B cell (primary cell): ENCODE measurements at regions not wholly inside any gene's neighbourhood (a gene's known extent, or its start where the extent isn't known, plus 50 kb on each side); places are given as distances from the start of the nearest gene placed in this dataset.

Experiments used
- ATAC-seq: fragments of 200-7000 bp; cut with Tn5 transposase; one replicate; pipeline ENCODE4 v1.10.0; 2021; ENCODE audit warnings: low read depth, mild to moderate bottlenecking, moderate number of reproducible peaks, moderate library complexity
- CTCF ChIA-PET: fragments of 350-600 bp; sonication (Branson Sonifier 250); formaldehyde crosslinking; loops from one replicate; lab custom pipeline; 2021; ENCODE audit warnings: antibody characterized with exemption, inconsistent platforms; lab: Charles Lee
- POLR2A ChIA-PET: fragments of 350-600 bp; sonication (Branson Sonifier 250); formaldehyde crosslinking; loops from one replicate; lab custom pipeline; 2021; ENCODE audit warnings: antibody characterized with exemption; lab: Charles Lee
- DNase-seq: peaks from one replicate; pipeline ENCODE4 v3.0.0; 2013
- H2AFZ ChIP-seq: 2 replicates; pipeline ENCODE4 v1.6.1; 2012; ENCODE audit warnings: mild to moderate bottlenecking, low read depth, low read length; ENCODE audit not compliant: insufficient read depth, poor library complexity, severe bottlenecking
- H3K27ac ChIP-seq, 2 donors: 1 replicate in 1 of 2; 2 replicates in 1 of 2; pipeline ENCODE4 v1.5.1; 2012 to 2013; ENCODE audit warnings: low read length in 2 of 2, mild to moderate bottlenecking in 2 of 2, moderate library complexity in 1 of 2
- H3K27me3 ChIP-seq, 4 experiments: fragments of 200-600 bp in 1 of 4; sonication (generic) in 1 of 4; replicated peaks in 1 of 4; 1 replicate in 2 of 4; 2 replicates in 2 of 4; pipeline versions ENCODE4 v1.6.1 to v1.7.0; 2013 to 2016; ENCODE audit warnings: low read length in 3 of 4, mild to moderate bottlenecking in 2 of 4, mixed read lengths in 1 of 4, moderate library complexity in 1 of 4; ENCODE audit not compliant: insufficient read depth in 4 of 4, control insufficient read depth in 3 of 4; ENCODE audit errors: control extremely low read depth in 1 of 4
- H3K36me3 ChIP-seq, 2 experiments: replicated peaks in 1 of 2; 1 replicate in 1 of 2; 2 replicates in 1 of 2; pipeline versions ENCODE4 v1.6.1 to v1.7.1; 2013; ENCODE audit warnings: low read length in 1 of 2; ENCODE audit not compliant: insufficient read depth in 2 of 2, control insufficient read depth in 1 of 2; ENCODE audit errors: control extremely low read depth in 1 of 2, extremely low read depth in 1 of 2
- H3K4me1 ChIP-seq, 2 donors: fragments of 200-600 bp in 1 of 2; sonication (generic) in 1 of 2; 1 replicate in 1 of 2; 2 replicates in 1 of 2; pipeline versions ENCODE4 v1.5.1 to v1.6.1; 2013 to 2017; ENCODE audit warnings: low read length in 2 of 2; ENCODE audit not compliant: control insufficient read depth in 2 of 2, insufficient read depth in 2 of 2
- H3K4me2 ChIP-seq: replicated peaks from 2 replicates; pipeline ENCODE3; 2012; ENCODE audit warnings: mild to moderate bottlenecking, low read depth, low read length; ENCODE audit not compliant: poor library complexity, severe bottlenecking
- H3K4me3 ChIP-seq, 5 experiments: fragments of 200-600 bp in 1 of 5; sonication (generic) in 1 of 5; 1 replicate in 3 of 5; 2 replicates in 2 of 5; pipeline versions ENCODE4 v1.5.1 to v1.7.0; 2011 to 2016; ENCODE audit warnings: low read length in 4 of 5, mild to moderate bottlenecking in 4 of 5, low read depth in 2 of 5, control low read depth in 1 of 5, moderate library complexity in 1 of 5; ENCODE audit not compliant: insufficient read depth in 1 of 5; ENCODE audit errors: control extremely low read depth in 1 of 5, extremely low read depth in 1 of 5
- H3K79me2 ChIP-seq: fragments of 200-600 bp; sonication (generic); one replicate; pipeline ENCODE4 v1.6.0; 2016; ENCODE audit warnings: low read length; ENCODE audit not compliant: control insufficient read depth, insufficient read depth
- H3K9ac ChIP-seq: fragments of 200-600 bp; sonication (generic); 2 replicates; pipeline ENCODE4 v1.6.1; 2017; ENCODE audit warnings: mild to moderate bottlenecking, low read length, moderate library complexity
- H3K9me3 ChIP-seq, 3 donors: one replicate each; pipeline versions ENCODE4 v1.6.1 to v1.7.1; 2013; ENCODE audit warnings: low read length in 2 of 3; ENCODE audit not compliant: control insufficient read depth in 2 of 3, insufficient read depth in 1 of 3; ENCODE audit errors: control extremely low read depth in 1 of 3
- H4K20me1 ChIP-seq: 2 replicates; pipeline ENCODE4 v1.6.0; 2012; ENCODE audit warnings: mild to moderate bottlenecking, low read length; ENCODE audit not compliant: insufficient read depth, control insufficient read depth, poor library complexity, severe bottlenecking
- H3K27ac Mint-ChIP-seq: one replicate; pipeline ENCODE4 v1.8.0; 2021; ENCODE audit warnings: mixed read lengths
- H3K27me3 Mint-ChIP-seq: one replicate; pipeline ENCODE4 v1.8.0; 2021; ENCODE audit warnings: mixed read lengths
- H3K4me1 Mint-ChIP-seq: one replicate; pipeline ENCODE4 v1.8.0; 2021; ENCODE audit warnings: mixed read lengths
- H3K4me3 Mint-ChIP-seq: one replicate; pipeline ENCODE4 v1.8.0; 2021; ENCODE audit warnings: mixed read lengths
- H3K9me3 Mint-ChIP-seq: one replicate; pipeline ENCODE4 v1.8.0; 2022; ENCODE audit warnings: mixed read lengths; ENCODE audit not compliant: insufficient read depth
- EZH2 ChIP-seq: IDR thresholded peaks from 2 replicates; pipeline ENCODE4 v1.6.1; 2012; ENCODE audit warnings: borderline replicate concordance, low read depth, mild to moderate bottlenecking, moderate library complexity, low read length; ENCODE audit not compliant: insufficient read depth, poor library complexity, severe bottlenecking
- WGBS: methylation state at CpG from one replicate; pipeline ENCODE4 v1.1.5; 2013; ENCODE audit warnings: missing lambda C conversion rate; ENCODE audit not compliant: insufficient coverage; 5-methylcytosine and 5-hydroxymethylcytosine counted together
- intact Hi-C: fragments of 100-400 bp; cut with micrococcal nuclease; formaldehyde crosslinking; loops from one replicate; pipeline ENCODE4 v1.10.0; 2022
- TF ChIP-seq, protein P1 (sequence below): fragments of 200-600 bp; IDR thresholded peaks from one replicate; pipeline ENCODE4 v1.8.0; 2022; ENCODE audit warnings: antibody characterized with exemption, mild to moderate bottlenecking

DNA sequence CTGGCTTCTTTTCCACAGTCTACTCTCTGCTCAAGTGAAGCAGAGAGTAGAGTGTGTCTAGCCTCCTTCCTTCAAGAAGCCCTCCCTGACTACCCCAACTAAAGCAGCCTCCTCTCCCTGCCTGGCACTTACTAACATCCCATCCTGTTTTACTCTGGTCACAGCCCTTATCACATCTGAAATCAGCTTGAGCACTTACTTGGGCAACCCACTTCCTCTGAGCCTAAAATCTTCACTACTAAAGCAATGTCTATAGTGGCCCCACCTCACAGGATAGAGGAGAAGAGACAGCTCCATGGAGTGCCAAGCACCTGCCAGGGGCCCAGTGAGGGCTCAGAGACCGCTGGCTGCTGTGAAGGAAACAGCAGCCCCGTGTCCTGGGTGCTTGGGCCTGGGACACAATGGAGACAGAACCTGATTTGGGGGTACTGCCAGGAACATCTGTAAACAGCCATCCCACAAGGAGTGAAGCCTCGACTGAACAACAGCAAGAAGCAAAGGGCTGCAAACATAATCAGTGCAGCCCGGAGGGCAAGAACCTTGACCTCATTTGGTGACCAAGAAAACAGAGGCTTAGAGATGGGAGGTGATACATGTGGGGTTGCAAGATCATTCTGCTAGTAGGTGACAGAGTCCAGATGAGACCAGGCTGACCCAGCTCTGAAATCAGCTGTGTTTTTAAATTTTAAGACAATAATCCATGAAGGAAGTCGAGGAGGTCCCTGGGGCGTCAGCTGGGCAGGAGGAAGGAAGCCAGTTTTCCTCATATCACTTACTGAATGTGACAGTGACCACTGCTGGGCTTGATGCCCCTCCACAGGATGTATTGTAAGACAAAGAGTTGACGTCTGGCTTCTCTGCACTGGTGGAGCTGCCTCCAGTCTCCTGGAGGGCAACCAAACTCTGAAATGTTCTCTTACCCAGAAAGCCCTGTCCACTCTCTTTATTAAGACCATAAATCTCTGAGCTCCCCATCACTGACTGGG, 710.6 kb downstream of the MATN1 start:
- H3K4me3 Mint-ChIP-seq = no peak overlapping the region
- 31% methylated on average over 7 of the region's 7 CpGs for WGBS

DNA sequence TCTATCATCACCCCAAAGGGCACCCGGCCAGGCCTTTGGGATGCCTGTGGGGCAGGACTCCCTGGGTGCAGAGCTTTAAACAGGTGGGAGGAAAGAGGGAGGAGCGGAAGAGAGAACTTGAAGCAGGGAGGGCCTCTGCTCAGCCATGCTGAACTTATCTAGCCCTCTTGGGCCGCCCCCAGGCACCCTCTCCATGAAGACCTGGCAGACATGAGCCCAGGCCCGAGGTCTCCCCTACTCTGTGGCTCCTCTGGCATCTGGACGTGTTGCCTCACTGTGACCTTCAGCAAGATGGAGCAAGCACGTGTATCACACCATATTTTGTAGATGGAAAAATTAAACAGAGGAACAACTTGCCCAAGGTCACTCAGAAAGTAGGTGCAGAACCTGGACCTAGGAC, 711.4 kb downstream of the MATN1 start:
- no peak overlapping the region for H3K4me3 ChIP-seq
- H3K27me3 Mint-ChIP-seq = peaks cover 4% of the 10 kb centered on the region
- TF ChIP-seq, protein P1, sequence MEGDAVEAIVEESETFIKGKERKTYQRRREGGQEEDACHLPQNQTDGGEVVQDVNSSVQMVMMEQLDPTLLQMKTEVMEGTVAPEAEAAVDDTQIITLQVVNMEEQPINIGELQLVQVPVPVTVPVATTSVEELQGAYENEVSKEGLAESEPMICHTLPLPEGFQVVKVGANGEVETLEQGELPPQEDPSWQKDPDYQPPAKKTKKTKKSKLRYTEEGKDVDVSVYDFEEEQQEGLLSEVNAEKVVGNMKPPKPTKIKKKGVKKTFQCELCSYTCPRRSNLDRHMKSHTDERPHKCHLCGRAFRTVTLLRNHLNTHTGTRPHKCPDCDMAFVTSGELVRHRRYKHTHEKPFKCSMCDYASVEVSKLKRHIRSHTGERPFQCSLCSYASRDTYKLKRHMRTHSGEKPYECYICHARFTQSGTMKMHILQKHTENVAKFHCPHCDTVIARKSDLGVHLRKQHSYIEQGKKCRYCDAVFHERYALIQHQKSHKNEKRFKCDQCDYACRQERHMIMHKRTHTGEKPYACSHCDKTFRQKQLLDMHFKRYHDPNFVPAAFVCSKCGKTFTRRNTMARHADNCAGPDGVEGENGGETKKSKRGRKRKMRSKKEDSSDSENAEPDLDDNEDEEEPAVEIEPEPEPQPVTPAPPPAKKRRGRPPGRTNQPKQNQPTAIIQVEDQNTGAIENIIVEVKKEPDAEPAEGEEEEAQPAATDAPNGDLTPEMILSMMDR = no peak
- no peak for TF ChIP-seq EZH2
- no peaks in the 10 kb centered on the region for H4K20me1 ChIP-seq
- no peak overlapping the region for H3K27ac Mint-ChIP-seq
- ATAC-seq = no peak
- DNase-seq = no peak
- no peak overlapping the region for H3K4me3 Mint-ChIP-seq
- ChIA-PET POLR2A (no interaction called here), CTCF (no interaction called here)
- no peaks in the 10 kb centered on the region for H3K4me1 ChIP-seq
- H3K36me3 ChIP-seq = no peaks in the 10 kb centered on the region
- no peak overlapping the region for H2AFZ ChIP-seq
- intact Hi-C loops = no loop called here
- no peaks in the 10 kb centered on the region for H3K4me1 Mint-ChIP-seq
- no peak overlapping the region for H3K27ac ChIP-seq
- H3K79me2 ChIP-seq = no peaks in the 10 kb centered on the region
- WGBS = 82% methylated on average over 5 of the region's 6 CpGs
- no peaks in the 10 kb centered on the region for H3K27me3 ChIP-seq
- no peak overlapping the region for H3K4me2 ChIP-seq
- H3K9me3 Mint-ChIP-seq = peaks cover 2% of the 10 kb centered on the region
- no peak overlapping the region for H3K9ac ChIP-seq
- H3K9me3 ChIP-seq = no peaks in the 10 kb centered on the region

More for the DNA sequence above, 710.6 kb downstream of the MATN1 start:
- Histone ChIP-seq H3K4me2 (no peak overlapping the region), H3K4me3 (no peak overlapping the region), H3K9me3 (no peaks in the 10 kb centered on the region), H3K79me2 (no peaks in the 10 kb centered on the region), H3K36me3 (no peaks in the 10 kb centered on the region), H3K27ac (no peak overlapping the region), H3K9ac (no peak overlapping the region), H3K4me1 (no peaks in the 10 kb centered on the region), H3K27me3 (no peaks in the 10 kb centered on the region), H4K20me1 (no peaks in the 10 kb centered on the region), H2AFZ (no peak overlapping the region)
- no peak for ATAC-seq
- TF ChIP-seq, protein P1 = no peak
- no peak for TF ChIP-seq EZH2
- no peak for DNase-seq
- H3K9me3 Mint-ChIP-seq = peaks cover 4% of the 10 kb centered on the region
- no peaks in the 10 kb centered on the region for H3K4me1 Mint-ChIP-seq
- CTCF ChIA-PET = no interaction called here
- intact Hi-C loops = no loop called here
- POLR2A ChIA-PET = no interaction called here
- peaks cover 4% of the 10 kb centered on the region for H3K27me3 Mint-ChIP-seq
- no peak overlapping the region for H3K27ac Mint-ChIP-seq
